ENCODE measurements at regions not wholly inside any gene's neighbourhood (a gene's known extent, or its start where the extent isn't known, plus 50 kb on each side); places are given as distances from the start of the nearest gene placed in this dataset.

DNA sequence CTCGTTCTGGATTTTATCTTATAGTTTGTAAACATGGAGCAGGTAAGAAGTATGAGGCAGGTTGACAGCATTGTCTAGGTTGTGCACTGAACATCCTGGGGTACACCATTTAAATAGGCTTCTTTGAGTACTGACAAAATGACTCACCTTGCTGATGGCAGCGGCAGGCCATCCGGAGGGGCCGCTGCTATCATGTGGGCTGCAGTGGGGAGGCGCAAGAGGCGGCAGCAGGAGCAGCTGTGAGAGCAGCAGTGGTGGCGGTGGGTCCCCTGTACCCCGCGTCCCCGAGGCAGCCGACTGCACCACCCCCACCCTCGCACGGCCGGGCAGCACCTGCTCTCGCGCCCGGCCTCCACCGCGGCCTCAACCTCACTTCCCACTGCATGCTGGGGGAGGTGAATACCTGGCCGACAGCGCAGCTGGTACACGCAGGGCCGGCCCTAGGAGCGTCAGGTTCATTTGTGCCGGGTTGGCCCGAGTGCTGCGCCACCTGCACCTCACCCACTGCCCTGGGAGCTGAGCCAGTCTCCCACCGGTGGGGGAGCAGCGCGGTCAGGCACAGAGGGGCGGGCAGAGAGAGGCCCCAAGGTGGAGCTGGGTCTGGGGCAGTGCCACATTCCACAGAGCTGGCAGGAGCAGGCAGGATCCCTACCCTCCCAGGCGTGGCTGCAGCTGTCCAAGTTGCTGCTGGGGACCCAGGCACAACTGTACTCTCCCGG is 154.5 kb upstream of the RBMS1 start (continued):
- TF ChIP-seq ZNF462 (CRISPR knock-in tag; IDR thresholded peaks at IDR 0.05) (no peak), ZNF331 (CRISPR knock-in tag; IDR thresholded peaks at IDR 0.05; ENCODE audit: low read depth) (no peak), EZH2phosphoT487 (IDR thresholded peaks at IDR 0.05; ENCODE audit: unreplicated experiment) (no peak), CTCF (conservative IDR thresholded peaks at IDR 0.05; ENCODE audit: low read depth in 2 of 2) (no peak), STAT1 (IDR thresholded peaks at IDR 0.05; ENCODE audit: unreplicated experiment) (no peak), ZNF114 (CRISPR knock-in tag; IDR thresholded peaks at IDR 0.05) (no peak), EZH2 (IDR thresholded peaks at IDR 0.05; ENCODE audit: low read depth, unreplicated experiment) (no peak)

DNA sequence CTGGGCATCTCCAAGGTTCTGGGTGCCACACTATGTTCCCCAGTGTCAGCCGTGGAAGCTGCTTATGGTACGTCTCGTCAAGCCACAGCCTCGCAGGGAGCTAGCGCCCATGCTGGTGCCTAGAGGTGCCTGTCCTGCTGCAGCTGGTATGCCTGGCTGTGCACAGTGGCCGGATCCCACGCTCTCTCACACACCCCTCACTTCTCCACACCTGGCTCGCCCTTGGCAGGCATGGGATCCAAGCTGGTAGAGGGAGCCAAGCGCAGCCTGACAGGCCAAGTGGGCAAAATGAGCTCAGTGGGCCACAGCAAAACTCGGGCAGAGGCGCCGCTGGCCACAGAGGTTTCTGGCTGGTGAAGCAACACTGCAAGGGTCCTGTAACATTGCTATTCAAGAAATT is 156.1 kb upstream of the RBMS1 start:
- ATAC-seq (no peak), DNase-seq (ENCODE audit: low spot score) (no peak)
- Mint-ChIP-seq H3K4me1 (peaks cover 14% of the 10 kb centered on the region), H3K27me3 (ENCODE audit: insufficient read depth, low read depth, poor library complexity) (peaks cover 5% of the 10 kb centered on the region), H3K4me3 (no peak overlapping the region), H3K9me3 (no peaks in the 10 kb centered on the region), H3K36me3 (ENCODE audit: low read depth) (no peaks in the 10 kb centered on the region; the same call in 2 of the 3 replicates), H3K27ac (no peak overlapping the region)
- Histone ChIP-seq H3K36me3 (ENCODE audit: insufficient read depth) (no peaks in the 10 kb centered on the region; the same call in 1 of the 2 replicates), H3K9me2 (ENCODE audit: insufficient read depth) (no peaks in the 10 kb centered on the region; the same call in 1 of the 2 replicates), H3K4me3 (no peak overlapping the region), H3K27ac (ENCODE audit: low read depth) (no peak overlapping the region), H3F3A (replicated peaks; ENCODE audit: low read depth) (no peaks in the 10 kb centered on the region), H2AFZ (no peak overlapping the region), H3K27me3 (ENCODE audit: insufficient read depth) (no peaks in the 10 kb centered on the region), H3K4me2 (no peak overlapping the region), H3K79me2 (replicated peaks; ENCODE audit: insufficient read depth) (no peaks in the 10 kb centered on the region), H3K4me1 (ENCODE audit: insufficient read depth) (peaks cover 15% of the 10 kb centered on the region; the same call in 1 of the 2 replicates), H4K20me1 (replicated peaks; ENCODE audit: insufficient read depth) (no peaks in the 10 kb centered on the region)
- TF ChIP-seq CTCF (conservative IDR thresholded peaks at IDR 0.05; ENCODE audit: low read depth in 2 of 2) (no peak), CREB1 (CRISPR knock-in tag; IDR thresholded peaks at IDR 0.05; ENCODE audit: low read depth) (no peak), ZNF331 (CRISPR knock-in tag; IDR thresholded peaks at IDR 0.05; ENCODE audit: low read depth) (no peak), EZH2phosphoT487 (IDR thresholded peaks at IDR 0.05; ENCODE audit: unreplicated experiment) (no peak), NANOG (IDR thresholded peaks at IDR 0.05; ENCODE audit: borderline replicate concordance) (no peak), EZH2 (IDR thresholded peaks at IDR 0.05; ENCODE audit: low read depth, unreplicated experiment) (no peak)
- TF ChIP-seq, protein P1, sequence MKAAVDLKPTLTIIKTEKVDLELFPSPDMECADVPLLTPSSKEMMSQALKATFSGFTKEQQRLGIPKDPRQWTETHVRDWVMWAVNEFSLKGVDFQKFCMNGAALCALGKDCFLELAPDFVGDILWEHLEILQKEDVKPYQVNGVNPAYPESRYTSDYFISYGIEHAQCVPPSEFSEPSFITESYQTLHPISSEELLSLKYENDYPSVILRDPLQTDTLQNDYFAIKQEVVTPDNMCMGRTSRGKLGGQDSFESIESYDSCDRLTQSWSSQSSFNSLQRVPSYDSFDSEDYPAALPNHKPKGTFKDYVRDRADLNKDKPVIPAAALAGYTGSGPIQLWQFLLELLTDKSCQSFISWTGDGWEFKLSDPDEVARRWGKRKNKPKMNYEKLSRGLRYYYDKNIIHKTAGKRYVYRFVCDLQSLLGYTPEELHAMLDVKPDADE (IDR thresholded peaks at IDR 0.05), result no peak
